D721Med (cell line): ENCODE measurements at regions not wholly inside any gene's neighbourhood (a gene's known extent, or its start where the extent isn't known, plus 50 kb on each side); places are given as distances from the start of the nearest gene placed in this dataset.
"Not testable (repeated sequence)": the region's sequence is repeated elsewhere in the genome, so short reads cannot be mapped to it uniquely, and the experiment has no call there.

Experiments
- DNase-seq: peaks from one replicate; pipeline ENCODE4 v3.0.0; 2011; ENCODE audit warnings: low spot score; ENCODE audit not compliant: insufficient read length
- FAIRE-seq: peaks from 2 replicates; lab custom pipeline; 2011; peaks lifted over from hg19 to GRCh38; lab: Jason Lieb, UNC
- CTCF ChIP-seq: IDR thresholded peaks from 2 replicates; pipeline ENCODE4 v1.5.1; 2012; ENCODE audit warnings: mild to moderate bottlenecking, control low read depth; ENCODE audit not compliant: insufficient read depth; ENCODE audit errors: missing control alignments

- no peak for TF ChIP-seq CTCF
- FAIRE-seq (no peak), DNase-seq (no peak)
Observed at GRCh38 chr2:143926736-143927135, 593.2 kb downstream of the ZEB2 start.

GRCh38 chr2:143922261-143922830 is 597.6 kb downstream of the ZEB2 start:
- not testable (repeated sequence) for FAIRE-seq, DNase-seq

- FAIRE-seq (no peak), DNase-seq (no peak)
- no peak for TF ChIP-seq CTCF
Observed at GRCh38 chr2:143918465-143918989, 601.4 kb downstream of the ZEB2 start.

- no peak for DNase-seq
- FAIRE-seq, result no peak
- TF ChIP-seq CTCF, result no peak
Observed at GRCh38 chr2:143916781-143917180, 603.1 kb downstream of the ZEB2 start.

- no peak for DNase-seq
Observed at GRCh38 chr2:143909577-143910353, 610.2 kb downstream of the ZEB2 start.

GRCh38 chr2:143908843-143909242 is 611.1 kb downstream of the ZEB2 start:
- no peak for TF ChIP-seq CTCF
- no peak for DNase-seq
- no peak for FAIRE-seq

More at GRCh38 chr2:143909577-143910353, 610.2 kb downstream of the ZEB2 start:
- TF ChIP-seq CTCF, result no peak
- FAIRE-seq, result no peak

GRCh38 chr2:143907801-143908200 is 612.1 kb downstream of the ZEB2 start:
- TF ChIP-seq CTCF, result no peak
- no peak for DNase-seq

More at GRCh38 chr2:143907801-143908200, 612.1 kb downstream of the ZEB2 start:
- FAIRE-seq, result no peak
